ENCODE measurements at regions not wholly inside any gene's neighbourhood (a gene's known extent, or its start where the extent isn't known, plus 50 kb on each side); places are given as distances from the start of the nearest gene placed in this dataset.

DNA sequence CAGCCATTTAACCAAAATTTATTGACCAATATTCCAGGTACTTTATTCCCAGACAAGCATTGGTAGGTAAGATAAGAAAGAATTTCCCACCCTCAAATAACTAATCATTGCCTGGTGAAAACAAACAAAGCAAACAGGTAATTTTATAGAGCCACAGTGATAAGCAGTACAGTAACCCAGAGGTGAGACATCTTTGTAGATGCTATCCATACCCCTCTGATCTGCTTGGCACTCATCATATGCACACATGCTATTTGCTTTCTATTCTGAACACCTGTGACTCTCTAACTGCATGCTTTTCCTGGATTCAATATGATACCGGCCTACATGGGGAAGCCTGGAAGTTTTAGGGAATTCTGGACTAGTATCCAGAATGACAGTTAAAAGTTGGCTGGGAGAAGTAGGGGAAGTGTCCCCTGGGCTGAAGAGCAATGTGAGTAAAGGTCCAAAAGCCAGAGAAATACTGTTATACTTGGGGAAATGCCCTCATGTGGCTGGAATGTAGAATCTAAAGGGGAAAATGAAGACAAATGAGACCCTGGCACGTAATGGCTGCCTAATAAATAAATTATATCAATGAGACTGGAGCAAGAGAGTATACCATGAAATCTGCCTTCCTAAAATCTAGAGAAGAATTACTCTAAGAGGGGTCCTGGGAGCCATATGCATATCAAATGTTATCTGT lies 243.8 kb upstream of the ADAMTSL1 start:
- no peak overlapping the region for H3K27ac Mint-ChIP-seq
- peaks cover 14% of the 10 kb centered on the region for H3K27me3 Mint-ChIP-seq
- ATAC-seq (no peak), DNase-seq (no peak)
- H3K36me3 Mint-ChIP-seq (ENCODE audit: low read depth): no peaks in the 10 kb centered on the region
- peaks cover 2% of the 10 kb centered on the region for H3K4me1 Mint-ChIP-seq
- POLR2A ChIA-PET: no interaction called here
- CTCF ChIA-PET: interaction anchor here (0.8 kb wide), 1 partner anchor 14 kb away, joined by 4 read pairs; no protein-coding TSS in a partner anchor
- intact Hi-C loops (cut with DNase I, micrococcal nuclease): no loop called here
- no peaks in the 10 kb centered on the region for H3K9me3 Mint-ChIP-seq (ENCODE audit: low read depth)
- no peak overlapping the region for H3K4me3 Mint-ChIP-seq

DNA sequence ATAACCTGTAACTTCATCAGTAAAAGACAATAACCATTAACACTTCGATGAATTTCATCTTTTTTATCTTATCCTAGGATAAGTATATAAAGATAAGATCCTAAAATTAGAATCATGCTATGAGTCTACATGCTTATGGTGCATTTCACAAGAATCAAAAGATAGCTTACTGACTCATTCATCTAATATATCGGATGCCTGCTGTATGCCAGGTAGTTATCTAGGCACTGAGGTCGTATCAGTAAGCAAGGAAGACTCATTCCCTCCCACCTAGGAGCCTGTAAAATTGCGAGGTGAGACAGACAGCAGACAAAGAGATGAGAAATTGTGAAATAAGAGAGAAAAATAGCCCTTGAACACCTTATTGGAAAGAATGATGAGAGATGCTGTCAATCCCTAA lies 240.6 kb upstream of the ADAMTSL1 start:
- Mint-ChIP-seq H3K27ac (no peak overlapping the region), H3K36me3 (ENCODE audit: low read depth) (no peaks in the 10 kb centered on the region), H3K27me3 (peaks cover 10% of the 10 kb centered on the region), H3K4me1 (peaks cover 6% of the 10 kb centered on the region), H3K9me3 (ENCODE audit: low read depth) (no peaks in the 10 kb centered on the region), H3K4me3 (no peak overlapping the region)
- ATAC-seq (no peak), DNase-seq (no peak)
- CTCF ChIA-PET: no interaction called here
- POLR2A ChIA-PET: no interaction called here
- intact Hi-C loops (cut with DNase I, micrococcal nuclease): no loop called here

DNA sequence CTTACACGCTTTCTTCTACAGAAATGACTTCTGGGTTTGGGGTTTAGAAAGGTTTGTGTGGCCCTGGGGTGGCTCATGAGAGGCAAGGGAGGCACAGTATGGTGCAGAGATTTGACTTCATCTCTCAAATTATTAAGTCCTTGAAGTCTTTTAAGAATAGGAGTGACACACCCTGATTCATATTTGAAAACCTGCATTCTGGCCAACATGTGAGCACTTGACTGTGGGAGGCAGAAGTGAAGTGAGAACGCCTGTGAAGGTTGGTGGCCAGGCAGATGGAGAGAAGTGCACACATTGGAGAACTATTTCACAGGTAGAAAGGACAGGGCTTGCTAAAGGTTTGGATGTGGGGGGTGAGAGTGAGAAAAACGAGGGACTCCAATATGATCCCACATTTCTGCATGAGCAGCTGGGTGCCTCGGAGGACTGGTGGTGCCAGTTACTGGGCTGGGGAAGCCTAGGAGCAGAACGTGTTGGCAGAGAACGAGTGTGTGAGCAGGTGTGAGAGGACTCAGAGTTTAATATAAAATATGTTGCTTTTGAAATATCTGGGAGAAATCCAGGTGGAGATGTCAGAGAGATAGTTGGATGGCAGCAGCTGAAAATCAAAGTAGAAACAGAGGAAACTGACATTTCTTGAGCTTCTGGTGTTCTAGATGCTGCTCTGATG lies 240.0 kb upstream of the ADAMTSL1 start:
- DNase-seq (no peak), ATAC-seq (no peak)
- Mint-ChIP-seq H3K4me3 (no peak overlapping the region), H3K27me3 (peaks cover 10% of the 10 kb centered on the region), H3K36me3 (ENCODE audit: low read depth) (no peaks in the 10 kb centered on the region), H3K27ac (no peak overlapping the region), H3K9me3 (ENCODE audit: low read depth) (no peaks in the 10 kb centered on the region), H3K4me1 (peaks cover 6% of the 10 kb centered on the region)
- CTCF ChIA-PET: interaction anchor here (0.8 to 4.1 kb wide), 2 partner anchors 18 to 21 kb away, joined by 5 to 16 read pairs; no protein-coding TSS in a partner anchor
- POLR2A ChIA-PET: no interaction called here
- intact Hi-C loops (cut with DNase I, micrococcal nuclease): no loop called here

- POLR2A ChIA-PET: no interaction called here
- H3K27me3 Mint-ChIP-seq: peaks cover 8% of the 10 kb centered on the region
- CTCF ChIA-PET: interaction anchor here (4.1 kb wide), 1 partner anchor 19 kb away, joined by 16 read pairs; no protein-coding TSS in a partner anchor
- ATAC-seq: peak; percentile 66
- no peaks in the 10 kb centered on the region for H3K9me3 Mint-ChIP-seq (ENCODE audit: low read depth)
- no peak overlapping the region for H3K27ac Mint-ChIP-seq
- no peak overlapping the region for H3K4me3 Mint-ChIP-seq
- H3K4me1 Mint-ChIP-seq: peaks cover 6% of the 10 kb centered on the region
- intact Hi-C loops (cut with DNase I, micrococcal nuclease): no loop called here
- no peak for DNase-seq
- no peaks in the 10 kb centered on the region for H3K36me3 Mint-ChIP-seq (ENCODE audit: low read depth)
Measured at GRCh38 chr9:18235181-18235908, 238.6 kb upstream of the ADAMTSL1 start.

DNA sequence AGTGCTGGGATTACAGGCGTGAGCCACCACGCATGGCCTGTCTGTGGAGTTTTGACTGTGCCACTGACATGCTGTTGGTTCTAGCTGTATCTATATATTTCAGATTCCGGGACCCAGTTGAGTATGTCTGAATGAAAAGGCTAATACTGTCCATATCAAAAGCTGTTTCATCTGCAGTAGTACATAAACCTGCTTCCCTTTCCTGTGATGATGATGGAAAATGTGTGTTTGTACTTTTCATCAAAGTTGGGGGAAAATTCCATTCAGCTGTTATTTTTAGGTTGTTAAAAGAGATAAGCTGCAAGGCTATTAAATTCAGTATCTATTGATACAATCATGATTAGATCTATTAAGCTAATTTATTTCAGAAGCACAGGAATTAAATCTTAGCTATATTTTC lies 237.6 kb upstream of the ADAMTSL1 start:
- Mint-ChIP-seq H3K4me3 (no peak overlapping the region), H3K27ac (no peak overlapping the region), H3K27me3 (peaks cover 4% of the 10 kb centered on the region), H3K9me3 (ENCODE audit: low read depth) (no peaks in the 10 kb centered on the region), H3K36me3 (ENCODE audit: low read depth) (no peaks in the 10 kb centered on the region), H3K4me1 (peaks cover 6% of the 10 kb centered on the region)
- ChIA-PET POLR2A (no interaction called here), CTCF (interaction anchor here (0.6 to 4.1 kb wide), 2 partner anchors 18 to 23 kb away, joined by 3 to 16 read pairs; no protein-coding TSS in a partner anchor)
- DNase-seq (no peak), ATAC-seq (no peak)
- intact Hi-C loops (cut with DNase I, micrococcal nuclease): no loop called here

DNA sequence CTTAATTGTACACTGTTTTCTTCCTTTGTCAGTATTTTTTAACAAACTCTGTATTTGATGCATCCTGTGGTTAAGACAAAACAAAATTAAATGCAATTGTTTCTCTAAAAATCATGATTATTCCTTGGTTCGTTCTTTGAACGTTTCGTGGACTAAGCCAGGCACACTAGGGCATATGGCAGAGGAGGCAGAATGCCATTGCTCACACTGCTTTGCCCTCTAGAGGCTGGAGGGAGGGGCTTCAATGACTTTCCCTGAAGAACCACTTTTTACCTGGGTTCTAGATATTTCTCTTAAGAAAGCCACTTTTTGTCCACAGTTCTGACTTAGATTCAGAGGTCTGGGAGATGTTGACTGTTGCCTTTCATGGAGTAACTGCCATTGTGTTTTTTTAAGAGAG lies 236.2 kb upstream of the ADAMTSL1 start:
- ChIA-PET POLR2A (no interaction called here), CTCF (interaction anchor here (4.1 kb wide), 1 partner anchor 17 kb away, joined by 16 read pairs; no protein-coding TSS in a partner anchor)
- H3K27ac Mint-ChIP-seq: no peak overlapping the region
- H3K27me3 Mint-ChIP-seq: peaks cover 6% of the 10 kb centered on the region
- no peaks in the 10 kb centered on the region for H3K9me3 Mint-ChIP-seq (ENCODE audit: low read depth)
- ATAC-seq: no peak
- H3K4me3 Mint-ChIP-seq: no peak overlapping the region
- DNase-seq: no peak
- no peaks in the 10 kb centered on the region for H3K36me3 Mint-ChIP-seq (ENCODE audit: low read depth)
- intact Hi-C loops (cut with DNase I, micrococcal nuclease): no loop called here
- peaks cover 6% of the 10 kb centered on the region for H3K4me1 Mint-ChIP-seq

- ChIA-PET POLR2A (no interaction called here), CTCF (no interaction called here)
- ATAC-seq: no peak
- peaks cover 6% of the 10 kb centered on the region for H3K4me1 Mint-ChIP-seq
- H3K27me3 Mint-ChIP-seq: peaks cover 7% of the 10 kb centered on the region
- intact Hi-C loops (cut with DNase I, micrococcal nuclease): no loop called here
- no peak for DNase-seq
- H3K4me3 Mint-ChIP-seq: no peak overlapping the region
- no peak overlapping the region for H3K27ac Mint-ChIP-seq
- H3K36me3 Mint-ChIP-seq (ENCODE audit: low read depth): no peaks in the 10 kb centered on the region
- H3K9me3 Mint-ChIP-seq (ENCODE audit: low read depth): peaks cover 1% of the 10 kb centered on the region
Measured at GRCh38 chr9:18238254-18238653, 235.7 kb upstream of the ADAMTSL1 start.

- ATAC-seq: no peak
- intact Hi-C loops (cut with DNase I, micrococcal nuclease): no loop called here
- Mint-ChIP-seq H3K27ac (no peak overlapping the region), H3K36me3 (ENCODE audit: low read depth) (no peaks in the 10 kb centered on the region), H3K27me3 (peaks cover 11% of the 10 kb centered on the region), H3K4me3 (no peak overlapping the region), H3K4me1 (peaks cover 6% of the 10 kb centered on the region), H3K9me3 (ENCODE audit: low read depth) (peaks cover 3% of the 10 kb centered on the region)
- CTCF ChIA-PET: no interaction called here
- POLR2A ChIA-PET: no interaction called here
- no peak for DNase-seq
Measured at GRCh38 chr9:18238752-18239447, 235.1 kb upstream of the ADAMTSL1 start.

- POLR2A ChIA-PET: no interaction called here
Measured at GRCh38 chr9:18240213-18240612, 233.7 kb upstream of the ADAMTSL1 start.

GRCh38 chr9:18245911-18246310 lies 228.0 kb upstream of the ADAMTSL1 start:
- ChIA-PET POLR2A (no interaction called here), CTCF (no interaction called here)
- no peak for ATAC-seq
- intact Hi-C loops (cut with DNase I, micrococcal nuclease): no loop called here
- Mint-ChIP-seq H3K4me3 (no peak overlapping the region), H3K36me3 (ENCODE audit: low read depth) (no peaks in the 10 kb centered on the region), H3K27ac (no peak overlapping the region), H3K9me3 (ENCODE audit: low read depth) (peaks cover 3% of the 10 kb centered on the region), H3K4me1 (no peaks in the 10 kb centered on the region), H3K27me3 (peaks cover 17% of the 10 kb centered on the region)
- no peak for DNase-seq

More at GRCh38 chr9:18240213-18240612, 233.7 kb upstream of the ADAMTSL1 start:
- no peak for ATAC-seq
- Mint-ChIP-seq H3K4me1 (peaks cover 4% of the 10 kb centered on the region), H3K36me3 (ENCODE audit: low read depth) (no peaks in the 10 kb centered on the region), H3K27ac (no peak overlapping the region), H3K27me3 (peaks cover 17% of the 10 kb centered on the region), H3K4me3 (no peak overlapping the region), H3K9me3 (ENCODE audit: low read depth) (peaks cover 3% of the 10 kb centered on the region)
- CTCF ChIA-PET: no interaction called here
- no peak for DNase-seq
- intact Hi-C loops (cut with DNase I, micrococcal nuclease): no loop called here

DNA sequence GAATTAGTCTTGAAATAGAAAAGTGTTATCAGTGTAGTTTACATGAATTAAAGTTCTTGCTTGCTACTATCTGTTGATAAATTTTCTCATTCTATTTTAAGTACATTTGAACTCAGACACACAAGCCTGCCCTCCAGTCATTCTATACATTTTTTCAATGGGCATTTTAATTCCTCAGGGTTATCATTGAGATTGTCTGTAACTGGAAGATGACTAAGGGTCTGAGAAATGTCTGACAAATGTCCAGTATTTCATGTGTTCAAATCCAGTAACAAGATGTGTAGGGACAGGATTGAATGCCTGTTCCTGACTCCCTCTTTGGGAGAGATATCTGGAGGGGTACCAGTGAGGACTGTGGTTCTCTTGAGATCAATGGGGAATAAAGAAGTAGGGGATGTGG lies 223.9 kb upstream of the ADAMTSL1 start:
- Mint-ChIP-seq H3K27ac (no peak overlapping the region), H3K4me1 (no peaks in the 10 kb centered on the region), H3K27me3 (peaks cover 6% of the 10 kb centered on the region), H3K36me3 (ENCODE audit: low read depth) (no peaks in the 10 kb centered on the region), H3K9me3 (ENCODE audit: low read depth) (no peaks in the 10 kb centered on the region), H3K4me3 (no peak overlapping the region)
- intact Hi-C loops (cut with DNase I, micrococcal nuclease): no loop called here
- ATAC-seq: no peak
- CTCF ChIA-PET: no interaction called here
- POLR2A ChIA-PET: no interaction called here
- no peak for DNase-seq
